ENCODE measurements at regions not wholly inside any gene's neighbourhood (a gene's known extent, or its start where the extent isn't known, plus 50 kb on each side); places are given as distances from the start of the nearest gene placed in this dataset.

DNA sequence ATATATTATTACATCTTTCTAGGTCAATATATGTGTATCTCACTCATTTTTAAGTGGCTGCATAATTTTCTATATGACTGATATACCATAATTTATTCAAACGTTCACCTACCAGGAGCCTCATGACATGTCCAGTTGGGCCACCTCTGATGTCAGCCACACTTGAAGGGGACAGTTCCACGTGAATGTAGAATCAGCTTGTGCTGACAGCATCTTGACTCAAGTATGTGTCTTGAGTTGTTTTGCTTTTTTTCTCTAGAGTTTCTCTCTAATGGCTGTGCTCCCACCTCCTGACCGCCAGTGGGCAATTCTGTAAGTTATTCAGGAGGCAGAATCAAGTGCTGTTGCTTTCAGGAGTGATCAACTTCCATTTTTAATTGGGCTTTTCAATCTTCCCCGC is 237.9 kb downstream of the NFKBIZ start:
- DNase-seq = no peak

DNA sequence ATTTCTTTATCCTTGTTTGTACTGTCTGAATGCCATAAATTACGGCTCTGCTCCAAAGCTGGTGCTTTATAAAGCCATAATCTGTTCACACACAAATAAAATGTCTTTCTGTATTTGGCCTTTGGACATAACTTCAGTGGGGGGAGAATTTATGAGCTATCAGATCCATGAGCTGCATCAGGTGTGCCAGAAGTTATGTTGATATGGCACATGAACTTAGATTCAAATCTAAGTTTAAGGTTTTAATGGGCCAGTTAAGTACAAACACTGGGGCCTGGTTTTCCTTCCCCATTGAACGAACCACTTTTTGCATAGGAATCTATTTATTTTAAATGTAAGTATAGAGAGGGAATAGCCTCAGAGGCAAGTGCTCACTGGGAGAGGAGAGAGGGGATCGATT is 239.9 kb downstream of the NFKBIZ start:
- DNase-seq = no peak

DNA sequence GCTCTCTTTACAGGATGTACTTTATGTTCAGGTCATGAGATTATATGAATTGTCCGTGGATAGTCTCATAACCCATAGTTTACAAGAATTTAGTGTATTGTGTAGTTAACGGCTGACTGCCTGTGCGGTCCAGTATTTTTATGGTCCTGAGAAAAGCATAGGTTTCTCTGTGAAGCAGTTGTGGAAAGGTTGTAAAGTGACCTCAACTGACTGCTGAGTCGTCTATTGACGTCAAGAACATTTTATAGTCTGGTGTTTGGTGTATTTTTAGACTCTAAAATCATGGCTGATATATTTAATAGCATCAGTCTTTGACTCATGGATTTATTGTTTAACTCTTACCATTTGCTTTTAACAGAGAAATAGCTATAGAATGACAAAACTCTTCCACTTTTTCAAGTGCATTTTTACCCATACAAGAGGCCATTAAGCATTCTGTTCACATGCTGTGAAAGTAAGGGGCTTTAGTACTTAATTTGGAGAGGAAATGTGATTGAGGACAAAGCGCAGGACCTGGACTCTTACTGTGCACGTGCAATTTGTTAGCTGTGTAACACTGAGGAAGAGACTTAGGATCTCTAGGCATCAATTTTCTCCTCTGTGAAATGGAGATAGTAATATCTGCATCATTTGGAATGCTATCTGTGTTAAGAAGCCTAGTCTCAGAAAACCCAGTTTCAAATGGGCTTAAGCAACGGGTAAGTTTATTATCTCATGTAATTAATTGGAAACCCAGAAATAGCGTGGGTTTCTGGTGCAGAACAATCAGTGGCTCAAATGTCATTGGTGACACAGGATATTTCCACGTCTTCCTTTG is 240.8 kb downstream of the NFKBIZ start:
- no peak for DNase-seq

DNA sequence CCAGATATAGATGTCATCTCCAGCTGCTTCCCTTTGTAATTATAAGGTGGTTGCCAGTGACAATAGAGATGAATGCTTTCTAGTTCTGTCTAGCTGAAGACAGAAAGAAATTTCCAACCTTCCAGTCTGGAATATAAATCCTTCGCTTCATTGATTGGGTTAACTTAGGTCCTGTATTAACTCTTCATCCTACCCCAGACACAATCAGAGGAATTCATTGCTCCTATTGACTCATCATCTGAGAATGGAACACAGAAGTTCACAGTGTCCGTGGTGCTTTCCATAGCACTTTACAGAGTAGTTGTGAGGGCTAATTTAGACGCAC is 241.4 kb downstream of the NFKBIZ start:
- DNase-seq = no peak

DNA sequence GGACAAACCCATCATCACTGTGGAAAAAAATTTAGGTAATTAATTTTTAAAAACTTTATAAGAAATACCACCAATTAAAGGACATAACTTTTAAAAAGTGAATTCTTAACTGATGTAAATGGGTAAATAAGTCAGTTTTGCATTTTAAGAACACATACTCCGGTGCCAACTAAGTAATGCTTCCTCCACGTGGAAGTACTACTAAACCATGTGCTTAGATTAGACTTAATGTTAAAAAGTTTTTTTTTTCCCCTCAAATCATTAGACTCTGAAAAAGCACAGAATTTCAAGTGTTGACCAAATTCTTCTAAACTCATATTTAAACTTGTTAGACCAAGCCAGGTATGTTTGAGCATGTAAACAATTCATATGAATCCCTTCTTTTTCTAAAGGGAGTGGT is 242.0 kb downstream of the NFKBIZ start:
- DNase-seq = no peak

DNA sequence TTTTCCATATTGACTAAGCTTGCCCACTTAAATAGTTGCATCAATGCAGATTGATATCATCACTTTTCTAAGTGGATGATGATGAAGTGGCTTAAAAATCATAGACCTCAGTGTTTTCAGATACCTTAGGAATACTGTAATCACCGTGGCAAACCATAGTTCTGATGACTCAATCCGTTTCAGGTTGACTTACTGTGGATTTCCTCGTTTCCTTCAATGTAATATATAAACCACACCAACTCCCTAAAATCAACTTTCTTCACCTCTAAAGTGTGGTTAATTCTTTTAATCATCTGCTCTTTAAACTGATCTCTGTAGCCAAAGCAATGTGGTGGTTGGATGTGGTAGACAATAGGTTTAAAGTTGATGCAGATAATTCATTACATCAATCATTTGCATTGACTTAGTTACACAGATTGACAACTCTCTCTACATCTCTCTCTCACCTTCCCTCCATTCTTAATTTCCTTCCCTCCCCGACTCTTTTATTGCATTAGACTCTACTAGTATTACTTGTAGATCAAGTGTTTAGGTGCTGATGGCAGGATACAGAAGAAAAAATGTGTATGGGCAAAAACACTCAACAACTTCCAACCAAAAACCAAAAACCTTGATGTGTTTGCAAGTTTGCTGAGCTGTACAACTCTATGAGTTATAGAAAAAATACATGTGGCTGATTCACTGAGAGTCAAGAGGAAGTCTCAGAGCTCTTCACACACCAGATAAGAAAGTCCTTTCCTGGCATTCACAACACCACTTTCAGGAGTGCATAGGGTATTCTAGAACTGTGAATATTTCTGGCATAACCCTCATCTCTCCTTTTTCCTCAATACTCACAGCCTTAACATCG is 243.5 kb downstream of the NFKBIZ start:
- DNase-seq = no peak

DNA sequence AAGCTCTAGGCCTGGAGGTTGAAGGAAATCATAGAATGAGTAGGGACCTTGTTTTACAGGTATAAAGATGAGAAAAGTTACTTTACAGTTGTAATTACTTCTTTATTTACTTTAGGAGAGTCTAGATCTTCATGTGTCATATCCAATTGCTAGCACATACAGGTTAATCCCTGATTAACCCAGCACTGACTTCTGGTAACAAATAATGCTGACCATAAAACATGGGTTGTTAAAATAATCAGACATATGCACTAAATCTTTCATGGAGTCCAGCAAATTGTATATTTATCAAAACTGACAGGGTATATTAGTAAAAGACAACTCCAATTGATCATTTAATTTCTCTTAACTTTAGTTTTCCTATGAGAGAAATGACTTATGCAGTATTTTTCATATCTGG is 245.2 kb downstream of the NFKBIZ start:
- DNase-seq = no peak

DNA sequence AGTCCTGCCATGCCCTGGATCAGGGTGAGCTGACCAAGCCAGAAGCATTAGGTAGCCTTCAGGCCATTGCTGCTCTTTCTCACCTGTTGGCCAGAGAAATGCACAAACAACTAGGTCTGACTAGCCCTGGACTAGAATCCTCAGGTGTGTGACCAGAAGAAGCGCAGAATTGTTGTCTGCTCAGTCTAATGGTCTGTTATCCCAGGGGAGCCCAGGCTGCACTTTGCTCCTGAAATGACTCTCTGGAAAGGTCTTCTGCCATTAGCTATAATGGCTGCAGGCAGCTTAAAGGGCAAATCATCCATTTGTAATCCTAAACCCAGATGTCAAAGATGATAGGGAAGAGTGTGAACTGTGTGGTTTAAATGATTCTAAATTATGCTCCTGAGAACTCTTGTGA is 246.1 kb downstream of the NFKBIZ start:
- DNase-seq = no peak

DNA sequence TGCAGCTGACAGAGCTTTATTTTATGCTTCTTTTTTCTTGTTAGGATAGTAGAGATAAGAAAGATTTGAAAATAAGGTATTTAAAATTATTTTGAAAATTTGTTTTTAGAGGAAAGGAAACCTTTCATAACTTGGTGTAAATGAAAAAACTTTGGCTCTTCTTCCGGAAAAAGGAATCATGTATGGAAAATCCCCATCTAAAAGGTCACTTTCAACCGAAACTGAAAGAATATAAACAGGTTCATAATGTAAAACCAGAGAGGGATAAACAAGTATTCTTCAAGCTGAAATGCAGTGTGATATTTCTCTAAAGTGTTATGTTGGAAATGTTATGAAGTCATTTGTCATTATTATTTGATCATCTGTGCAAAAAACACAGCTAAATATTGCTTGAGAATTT is 246.8 kb downstream of the NFKBIZ start:
- DNase-seq = no peak

DNA sequence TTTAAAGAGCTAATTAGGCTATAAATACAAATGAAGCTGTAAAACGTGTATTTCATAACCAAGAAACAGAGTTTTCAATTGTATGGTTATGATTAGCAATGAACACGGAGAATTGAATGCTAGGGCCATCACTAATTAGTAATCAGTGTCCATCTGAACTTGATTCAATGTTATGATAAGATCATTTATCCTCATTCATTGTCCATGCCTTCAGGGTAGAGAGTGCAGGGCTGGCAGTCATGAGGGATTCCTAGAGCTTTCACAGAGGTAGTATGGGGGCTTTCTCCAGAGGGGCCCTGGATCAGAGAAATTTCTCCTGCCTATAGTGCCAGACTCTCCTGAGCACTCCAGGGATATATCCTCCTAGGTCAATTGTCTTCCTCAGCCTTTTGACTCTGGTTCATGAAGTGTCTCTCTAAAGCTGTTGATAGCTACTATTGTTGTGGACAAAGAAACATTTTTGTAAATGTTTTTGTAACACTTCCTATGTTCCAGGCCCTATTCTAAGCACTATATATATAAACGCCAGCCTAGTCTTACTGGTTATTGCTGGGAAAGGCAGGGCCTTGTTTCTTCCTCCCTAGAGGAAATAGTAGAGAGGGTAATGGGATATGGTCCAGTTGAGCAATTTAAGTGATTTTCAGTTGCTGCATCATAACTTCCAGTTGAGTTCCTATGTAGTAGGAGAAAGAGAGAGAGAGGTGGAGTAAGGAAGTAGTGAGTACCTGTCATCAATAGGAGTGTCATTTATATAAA is 249.0 kb downstream of the NFKBIZ start:
- DNase-seq = no peak

DNA sequence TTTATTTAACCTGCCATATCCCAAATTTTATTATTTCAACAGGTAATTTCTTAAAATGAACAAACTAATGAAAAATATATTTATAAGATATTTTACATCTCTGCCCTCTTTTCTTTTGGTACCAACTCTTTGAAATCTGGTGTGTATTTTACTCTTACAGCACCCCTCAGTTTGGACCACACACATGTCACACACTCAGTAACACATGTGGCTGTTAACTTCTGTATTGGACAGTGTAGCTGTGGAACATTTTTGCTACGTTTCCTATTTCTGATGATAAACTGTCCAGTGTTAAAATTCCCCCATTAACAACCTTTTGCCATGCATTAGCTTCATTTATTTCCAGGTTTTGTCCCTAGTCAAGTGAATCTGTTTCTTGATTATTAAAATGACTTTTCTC is 250.6 kb downstream of the NFKBIZ start:
- DNase-seq = no peak

DNA sequence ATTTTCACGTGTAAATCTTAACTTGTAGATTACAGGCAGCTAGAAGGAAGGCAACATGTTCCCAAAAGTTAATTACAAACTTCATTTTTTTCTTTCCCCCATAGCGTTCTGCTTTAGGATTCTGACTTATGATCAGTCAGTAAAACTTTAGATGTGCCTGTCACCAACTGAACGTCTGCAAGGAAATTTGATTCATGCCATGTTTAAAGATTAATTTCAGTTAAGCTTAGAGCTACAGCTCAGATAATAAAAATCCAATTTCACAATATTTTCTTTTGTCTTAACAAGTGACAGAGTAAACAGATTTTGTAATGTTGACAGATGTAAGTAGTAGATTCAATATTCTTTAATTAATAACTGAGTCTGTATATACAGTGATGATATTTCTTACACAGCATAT is 253.1 kb downstream of the NFKBIZ start:
- no peak for DNase-seq

DNA sequence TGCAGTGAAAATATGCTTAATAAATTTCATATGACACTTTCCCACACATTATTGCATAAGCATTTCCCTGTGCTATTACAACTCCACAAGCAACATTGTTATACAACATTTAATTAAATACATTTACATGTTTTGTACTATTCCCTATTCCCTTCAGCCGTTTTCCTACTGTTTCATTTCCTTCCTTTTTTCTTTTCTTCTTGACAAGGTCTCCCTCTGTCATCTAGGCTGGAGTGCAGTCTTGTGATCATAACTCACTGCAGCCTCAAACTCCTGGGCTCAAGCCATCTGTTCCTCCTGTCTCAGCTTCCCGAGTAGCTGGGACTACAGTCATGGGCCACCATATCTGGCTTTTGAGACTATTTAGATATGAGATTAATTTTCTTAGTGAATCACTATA is 254.7 kb downstream of the NFKBIZ start:
- no peak for DNase-seq

DNA sequence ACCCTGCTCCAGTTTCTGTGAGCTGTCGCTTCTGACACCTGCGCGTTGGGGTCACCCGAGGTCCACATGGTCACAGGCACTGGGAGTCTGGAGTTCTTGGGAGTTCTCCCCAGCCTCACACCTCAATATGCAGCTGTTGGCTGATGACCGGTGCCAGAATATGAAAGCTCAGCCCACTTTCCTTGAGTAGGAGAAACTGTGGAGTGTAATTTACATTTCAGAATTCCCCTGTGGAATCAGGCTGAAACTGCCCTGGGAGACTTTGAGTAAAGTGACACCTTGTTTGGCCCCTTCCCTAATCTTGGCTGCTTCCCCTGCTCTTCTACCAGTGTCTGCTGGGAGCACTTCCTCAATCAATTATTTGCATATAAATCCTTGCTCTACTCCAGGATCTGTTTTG is 255.9 kb downstream of the NFKBIZ start:
- DNase-seq = no peak

DNA sequence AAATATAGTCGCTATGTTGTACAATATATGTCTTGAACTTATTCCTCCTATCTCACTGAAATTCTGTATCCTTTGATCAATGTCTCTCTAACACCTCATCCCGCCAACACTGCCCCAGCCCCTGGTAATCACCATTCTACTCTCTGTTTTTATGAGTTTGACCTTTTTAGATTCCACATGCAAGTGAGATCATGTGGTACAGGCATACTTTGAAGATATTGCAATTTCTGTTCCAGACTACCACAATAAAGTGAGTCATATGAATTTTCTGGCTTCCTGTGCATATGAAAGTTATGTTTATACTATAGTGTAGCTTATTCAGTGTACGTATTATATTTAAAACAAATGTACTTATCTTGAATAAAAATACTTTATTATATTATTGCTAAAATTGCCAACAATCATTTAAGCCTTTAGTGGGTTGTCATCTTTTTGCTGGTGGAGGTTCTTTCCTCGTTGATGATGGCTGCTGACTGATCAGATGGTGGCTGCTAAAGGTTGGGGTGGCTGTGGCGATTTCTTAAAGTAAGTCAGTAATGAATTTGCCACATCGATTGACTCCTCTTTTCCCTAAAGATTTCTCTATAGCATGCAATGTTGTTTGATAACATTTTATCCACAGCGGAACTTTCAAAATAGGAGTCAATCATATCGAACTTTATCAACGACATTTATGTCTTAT is 257.2 kb downstream of the NFKBIZ start:
- DNase-seq = no peak

DNA sequence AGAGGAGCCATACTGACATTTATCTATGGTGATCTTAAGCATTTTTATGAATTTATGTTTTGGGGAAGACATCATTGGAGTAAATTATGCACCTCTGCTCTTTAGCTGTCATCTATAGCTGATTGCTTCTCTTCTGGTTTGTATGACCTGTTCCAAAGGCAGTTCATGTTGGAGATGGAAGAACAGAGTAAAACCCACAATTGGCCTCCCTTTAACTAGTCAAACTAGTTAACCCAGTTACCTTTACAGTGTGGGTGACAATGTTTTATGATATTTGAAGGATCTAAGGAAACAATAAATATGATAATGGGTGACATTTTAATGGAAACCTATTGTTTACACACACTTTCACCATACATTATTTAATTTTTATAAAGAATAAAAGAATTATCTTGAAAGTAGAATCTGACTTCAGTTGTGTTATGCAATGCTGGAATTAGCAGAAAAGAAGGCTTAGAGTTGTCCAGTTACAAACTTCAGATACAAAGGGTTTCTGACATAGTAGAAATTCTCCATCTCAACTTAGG is 263.5 kb downstream of the NFKBIZ start:
- DNase-seq = peak; percentile 47

DNA sequence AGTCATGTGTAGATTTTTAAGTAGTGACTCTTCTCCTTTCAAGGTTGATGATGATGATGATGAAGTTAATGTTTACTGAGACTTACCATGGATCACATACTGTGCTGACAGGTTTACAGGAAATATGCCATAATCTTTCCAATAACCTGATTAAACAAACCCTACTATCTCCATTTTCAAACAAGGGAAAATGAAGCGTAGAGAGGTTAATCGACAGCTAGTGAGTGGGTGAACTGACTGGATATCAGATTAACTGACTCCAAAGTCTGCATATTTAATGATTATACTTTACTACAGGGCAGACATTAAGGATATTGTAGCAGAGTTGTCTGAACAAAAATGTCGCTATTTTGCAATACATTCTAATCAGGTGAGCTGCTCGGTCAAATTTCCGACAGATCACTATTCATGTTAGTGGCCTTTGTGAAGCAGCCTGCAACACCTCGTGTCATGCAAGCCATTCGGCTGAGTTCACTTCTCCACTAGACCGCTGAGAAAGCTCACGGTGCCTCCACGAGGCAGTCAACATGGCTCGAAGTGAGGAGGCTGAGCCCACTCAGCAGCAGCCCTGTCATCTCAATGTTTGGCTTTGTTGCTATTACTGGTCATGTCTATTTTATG is 264.2 kb downstream of the NFKBIZ start:
- DNase-seq = peak; percentile 5

DNA sequence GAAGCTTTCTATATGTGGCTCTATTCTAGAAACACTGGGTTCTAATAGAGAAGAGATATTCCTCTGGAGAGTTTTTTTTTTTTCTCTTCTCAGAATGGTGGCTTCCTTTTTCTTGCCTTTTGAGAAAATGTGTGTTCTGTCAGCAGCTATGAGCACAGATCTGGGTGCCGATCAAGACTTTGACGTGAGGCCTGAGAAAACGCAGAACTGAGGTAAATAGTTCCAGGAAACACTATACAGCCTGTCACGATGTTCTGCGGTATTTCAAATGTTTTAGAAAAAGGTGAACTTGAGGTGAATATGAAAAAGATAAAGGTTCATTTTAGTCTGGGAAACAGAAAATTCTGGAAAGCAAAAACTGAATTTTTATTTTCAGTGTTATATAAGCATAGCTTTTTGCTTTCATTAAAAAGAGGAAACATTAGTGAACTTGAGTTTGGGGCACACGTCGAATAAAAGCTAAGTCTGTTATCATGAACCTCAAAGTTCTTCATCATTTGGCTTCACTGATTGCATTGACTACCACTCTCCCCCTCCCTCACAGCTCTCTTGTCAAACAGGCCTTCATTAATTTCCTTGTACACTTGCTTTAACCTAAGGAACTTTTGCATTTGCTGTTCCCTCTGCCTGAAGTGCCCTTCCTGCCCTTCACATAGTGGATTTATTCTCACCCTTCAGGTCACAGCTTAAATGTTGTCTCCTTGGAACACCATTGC is 265.1 kb downstream of the NFKBIZ start:
- no peak for DNase-seq

DNA sequence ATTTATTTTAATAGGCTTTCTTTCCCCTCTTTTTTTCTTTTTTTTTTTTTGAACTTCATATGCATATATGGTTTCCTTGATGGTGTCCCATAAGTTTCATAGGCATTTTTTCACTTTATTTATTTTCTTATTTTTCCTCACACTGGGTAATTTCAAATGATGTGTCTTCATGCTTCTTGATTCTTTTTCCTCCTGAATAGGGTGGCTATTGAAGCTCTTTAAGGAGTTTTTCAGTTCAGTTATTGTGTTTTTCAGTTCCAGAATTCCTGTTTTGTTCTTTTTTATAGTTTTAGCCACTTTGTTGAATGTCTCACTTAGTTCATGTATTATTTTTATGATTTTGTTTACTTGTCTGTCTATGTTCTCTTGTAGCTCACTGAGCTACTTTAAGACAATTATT is 273.2 kb downstream of the NFKBIZ start:
- no peak for DNase-seq

DNA sequence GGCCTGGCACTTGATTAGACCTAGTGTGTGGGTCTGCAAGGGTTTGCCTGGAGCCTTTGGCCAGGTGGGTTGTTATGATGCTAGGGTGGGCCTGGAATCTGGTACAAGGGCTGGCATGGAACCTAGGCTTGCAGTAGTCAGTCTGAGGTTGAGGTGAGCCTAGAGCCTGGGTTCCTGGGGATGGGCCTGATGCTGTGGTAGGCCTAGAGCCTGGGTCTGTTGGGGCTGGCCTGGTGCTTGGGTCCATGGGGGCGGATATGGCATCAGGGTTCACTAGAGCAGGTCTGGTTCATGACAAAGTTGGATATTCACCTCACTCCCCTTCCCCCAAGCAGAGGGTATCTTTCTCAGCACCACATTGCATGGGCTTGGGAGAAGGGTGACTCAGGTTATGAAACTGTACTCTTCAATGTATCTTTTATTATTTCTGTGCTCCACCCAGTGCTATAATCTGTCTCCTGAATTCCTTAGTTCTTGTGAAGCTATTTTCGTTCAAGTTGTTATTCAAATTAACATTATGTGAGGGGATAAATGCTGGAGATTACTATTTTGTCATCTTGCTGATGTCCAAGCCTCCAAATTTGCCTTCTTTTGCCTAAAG is 274.4 kb downstream of the NFKBIZ start:
- DNase-seq = no peak

DNA sequence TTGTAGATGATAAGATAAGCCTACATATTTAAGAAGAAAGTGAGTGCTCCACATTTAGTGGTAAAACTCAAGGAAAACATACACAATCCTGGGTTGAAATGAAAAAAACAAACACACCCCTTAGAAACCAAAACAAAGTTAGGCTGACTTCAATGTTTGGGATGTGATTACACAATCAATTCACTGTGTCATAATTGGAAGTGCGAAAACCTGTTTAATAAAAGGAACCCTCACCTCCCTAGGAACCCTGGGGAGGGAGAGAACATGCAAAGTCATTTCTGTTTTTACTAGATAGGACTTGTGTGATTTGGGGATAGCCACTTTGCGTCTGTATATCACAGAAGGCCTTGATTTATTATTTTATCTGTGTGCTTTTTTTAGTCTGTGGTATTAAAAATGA is 275.0 kb downstream of the NFKBIZ start:
- DNase-seq = no peak
